CMK (cell line): ENCODE measurements at regions not wholly inside any gene's neighbourhood (a gene's known extent, or its start where the extent isn't known, plus 50 kb on each side); places are given as distances from the start of the nearest gene placed in this dataset.

Experiments
- DNase-seq: peaks from one replicate; pipeline ENCODE4 v3.0.0-alpha.2; 2010; ENCODE audit warnings: low read depth

DNA sequence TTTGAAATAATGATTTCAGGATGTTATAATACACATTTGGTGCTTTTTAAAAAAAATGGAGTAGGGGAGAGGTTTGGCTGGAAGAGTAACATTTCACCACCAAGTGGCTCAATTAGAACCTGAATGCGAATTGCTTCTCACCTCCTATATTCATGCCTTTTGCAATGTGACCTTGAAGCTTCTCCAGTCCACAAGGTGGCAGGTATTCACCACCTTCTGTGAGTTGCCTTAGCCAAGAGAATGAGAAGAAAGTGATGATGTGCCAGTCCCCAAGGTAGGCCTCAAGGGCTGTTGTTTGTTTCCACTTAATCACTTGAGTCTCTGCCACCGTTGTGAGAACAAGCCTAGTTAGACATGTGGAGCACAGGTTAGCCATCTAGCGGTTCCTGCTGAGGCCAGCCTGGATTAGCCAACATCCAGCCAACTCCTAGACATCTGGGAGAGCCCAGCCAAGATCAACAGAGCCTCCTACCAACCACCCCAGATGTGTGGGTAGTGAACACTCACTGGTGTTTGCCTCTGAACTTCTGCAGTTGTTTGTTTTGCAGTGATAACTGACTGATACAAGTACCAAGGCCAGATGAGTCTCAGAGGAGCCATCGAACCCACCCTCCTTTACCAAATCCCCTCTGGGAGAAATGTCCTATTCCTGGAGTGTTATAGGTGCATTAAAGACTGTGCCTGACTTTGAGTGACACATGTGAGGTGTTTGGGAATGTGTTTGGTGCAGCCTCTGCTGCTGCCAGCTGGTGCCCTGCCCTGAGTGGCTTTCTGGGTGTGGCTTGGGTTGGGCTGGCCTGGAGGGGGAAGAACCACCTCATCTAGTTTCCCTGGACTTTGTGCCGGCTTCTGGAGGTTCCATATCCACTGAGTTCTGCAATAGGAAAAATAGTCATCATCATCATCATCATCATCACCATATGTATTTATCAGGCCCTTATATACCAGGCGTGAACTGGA is 132.5 kb upstream of the RFLNA start:
- DNase-seq: no peak

DNA sequence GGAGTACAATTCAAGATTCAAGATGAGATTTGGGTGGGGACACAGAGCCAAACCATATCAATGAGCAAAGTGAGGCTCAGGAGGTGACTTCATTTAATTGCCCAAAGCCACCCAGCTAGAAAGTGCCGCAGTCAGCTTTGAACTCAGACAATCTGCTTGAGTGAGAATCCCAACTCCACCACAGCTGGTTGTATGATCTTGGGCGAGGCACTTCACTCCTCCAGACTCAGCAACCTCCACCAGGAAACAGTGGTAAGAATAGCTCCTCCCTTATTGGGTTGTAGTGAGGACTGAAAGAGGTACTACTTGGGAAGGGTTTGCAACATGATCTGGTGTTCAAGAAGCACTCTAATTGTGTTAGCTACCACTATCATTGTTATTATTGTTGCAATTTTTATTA is 129.2 kb upstream of the RFLNA start:
- no peak for DNase-seq

DNA sequence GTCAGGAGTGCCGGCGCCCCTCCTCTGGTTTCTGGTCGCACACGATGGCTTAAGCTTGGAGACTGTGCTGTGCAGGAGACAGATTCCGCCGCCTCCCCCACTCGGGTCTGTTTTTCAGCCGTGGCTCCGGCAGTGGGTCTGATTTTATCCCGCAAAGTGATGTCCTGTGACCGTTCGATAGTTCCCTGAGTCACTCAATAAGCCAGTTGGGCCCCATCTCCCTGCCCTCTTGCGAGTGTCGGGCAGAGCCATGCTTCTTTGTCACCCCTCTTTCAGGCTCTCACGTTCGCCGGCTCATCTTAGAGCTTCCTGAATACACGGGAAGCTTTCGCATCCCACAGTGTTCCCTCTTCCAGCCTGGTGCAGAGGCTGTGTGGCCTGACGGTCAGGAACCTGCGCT is 127.8 kb upstream of the RFLNA start:
- DNase-seq: no peak

DNA sequence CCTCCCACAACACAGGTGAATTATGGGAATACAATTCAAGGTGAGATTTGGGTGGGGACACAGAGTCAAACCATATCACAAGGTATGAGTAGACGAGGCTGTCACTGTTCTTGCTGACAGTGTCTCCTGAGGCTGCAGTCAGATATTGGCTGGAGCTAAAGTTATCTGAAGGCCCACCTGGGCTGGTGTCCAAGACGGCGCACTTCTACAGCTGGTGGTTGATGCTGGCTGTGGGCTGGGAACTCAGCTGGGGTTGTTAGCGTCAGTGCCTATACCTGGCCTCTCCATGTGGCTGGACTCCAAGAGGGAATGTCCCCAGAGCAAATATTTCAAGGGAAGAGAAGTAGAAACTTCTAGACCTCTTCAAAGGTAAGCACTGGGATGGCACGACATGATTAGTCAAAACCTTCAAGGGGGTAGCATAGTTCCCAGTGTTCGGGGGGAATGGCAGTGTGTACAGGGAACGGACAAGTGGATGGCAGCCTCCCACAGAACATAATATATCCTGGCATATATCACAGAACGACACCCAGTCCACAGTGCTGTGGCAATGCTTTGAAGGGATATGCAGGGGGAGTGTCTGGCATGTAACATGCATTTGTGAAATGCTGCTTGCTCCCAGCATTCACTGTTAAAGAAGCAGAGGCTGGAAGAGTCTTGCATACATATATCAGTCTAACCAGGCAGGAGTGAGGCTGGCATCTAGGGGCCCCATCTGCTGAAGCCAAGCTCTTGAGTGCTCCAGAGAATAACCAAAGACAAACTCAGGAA is 126.7 kb upstream of the RFLNA start:
- no peak for DNase-seq

DNA sequence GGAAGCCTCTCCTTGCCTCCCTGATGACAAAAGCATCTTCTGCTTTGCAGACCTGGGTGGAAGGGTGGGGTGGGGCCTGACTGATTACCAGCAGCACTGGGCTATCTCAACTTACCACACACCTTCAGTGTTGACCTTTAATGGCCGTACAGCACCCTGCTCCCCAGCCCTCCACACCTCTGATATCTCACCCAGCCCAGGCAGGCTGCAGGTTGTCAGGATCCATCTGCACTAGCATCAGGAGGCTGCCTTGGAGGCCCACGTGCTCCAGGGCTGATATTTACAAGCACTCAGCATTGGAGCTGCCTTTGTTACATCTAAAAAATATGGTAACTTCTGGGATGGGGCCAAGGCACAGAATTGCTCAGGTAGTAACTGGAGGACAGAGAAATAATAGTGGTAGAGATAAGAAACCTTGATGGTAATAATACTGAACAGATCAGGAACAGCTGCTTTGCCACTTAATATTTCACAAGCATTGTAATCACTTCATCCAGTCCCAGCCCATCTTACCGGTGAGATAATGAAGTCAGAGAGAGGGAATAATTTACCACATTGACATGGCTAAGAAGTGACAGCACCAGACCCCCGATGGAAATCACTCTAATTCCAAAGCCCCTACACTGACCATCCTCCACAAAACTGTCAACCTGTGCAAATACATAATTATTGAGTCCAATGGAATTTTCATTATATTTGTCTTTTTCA is 125.2 kb upstream of the RFLNA start:
- no peak for DNase-seq

DNA sequence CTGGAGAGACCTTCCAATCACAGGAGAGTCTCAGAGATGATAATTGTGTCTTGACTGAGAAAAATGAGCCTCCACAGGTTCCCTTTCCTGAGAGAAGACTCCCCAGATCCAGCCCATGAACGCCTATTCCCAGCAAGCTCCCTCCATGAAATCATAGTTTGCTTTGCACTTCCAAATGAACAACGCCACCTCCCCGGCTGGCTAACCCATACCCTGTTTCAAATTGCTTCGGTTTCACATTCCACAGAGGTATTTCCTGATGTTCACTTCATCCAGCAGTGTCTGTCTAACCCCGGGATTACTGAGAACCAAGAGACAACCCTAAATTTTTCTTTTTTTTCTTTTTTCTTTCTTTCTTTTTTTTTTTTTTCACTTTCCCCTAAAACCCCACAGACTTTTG is 124.1 kb upstream of the RFLNA start:
- DNase-seq: no peak

DNA sequence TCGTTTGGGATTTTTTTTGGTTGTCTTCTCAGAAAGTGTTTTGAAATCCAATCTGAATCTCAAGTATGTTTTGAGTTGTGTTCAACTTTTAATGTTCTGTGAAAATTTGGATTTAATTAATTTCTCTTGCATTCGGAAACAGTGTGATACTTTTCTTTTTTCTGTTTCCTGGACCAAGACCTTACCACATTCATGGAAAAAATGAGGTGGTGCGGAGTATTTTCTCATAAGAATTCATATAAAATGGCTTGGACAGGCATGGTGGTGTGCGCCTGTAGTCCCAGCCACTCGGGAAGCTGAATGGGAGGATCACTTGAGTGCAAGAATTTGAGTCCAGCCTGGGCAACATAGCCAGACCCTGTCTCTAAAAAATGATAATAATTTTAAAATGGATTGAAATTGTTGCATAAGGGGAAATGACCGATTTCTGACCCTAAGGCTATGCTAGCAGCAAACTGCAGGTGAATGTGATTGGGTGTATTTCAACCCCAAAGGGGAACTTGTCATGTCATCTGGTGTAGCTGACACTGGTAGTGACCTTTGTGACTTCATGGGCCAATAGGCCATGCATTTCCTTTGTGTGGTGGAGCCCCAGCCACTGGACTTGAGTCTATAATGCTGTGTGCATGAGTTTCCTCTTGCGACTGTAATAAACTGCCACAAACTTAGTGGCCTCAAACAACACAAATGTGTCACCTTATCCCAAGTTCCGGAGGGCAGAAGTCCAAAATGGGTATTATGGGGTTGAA is 123.5 kb upstream of the RFLNA start:
- DNase-seq: no peak

DNA sequence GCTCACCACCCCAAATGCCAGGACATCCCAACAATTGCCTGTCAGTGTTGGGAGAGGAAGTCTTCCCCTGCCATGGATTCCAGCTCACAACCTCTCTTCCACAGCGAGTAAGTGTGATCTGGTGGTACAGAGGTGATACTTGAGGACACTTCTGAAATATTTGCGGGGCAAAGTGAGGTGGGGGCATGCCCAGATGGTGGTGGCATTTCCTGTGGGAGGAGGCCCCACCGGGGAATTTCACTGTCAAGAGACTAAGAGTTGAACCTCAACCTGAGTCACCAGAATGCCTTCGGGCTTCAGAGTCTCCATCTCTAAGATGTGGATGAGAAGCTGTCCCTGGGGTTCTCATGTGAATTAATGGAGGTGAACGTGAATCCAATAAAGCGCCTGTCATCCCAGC is 122.3 kb upstream of the RFLNA start:
- no peak for DNase-seq

DNA sequence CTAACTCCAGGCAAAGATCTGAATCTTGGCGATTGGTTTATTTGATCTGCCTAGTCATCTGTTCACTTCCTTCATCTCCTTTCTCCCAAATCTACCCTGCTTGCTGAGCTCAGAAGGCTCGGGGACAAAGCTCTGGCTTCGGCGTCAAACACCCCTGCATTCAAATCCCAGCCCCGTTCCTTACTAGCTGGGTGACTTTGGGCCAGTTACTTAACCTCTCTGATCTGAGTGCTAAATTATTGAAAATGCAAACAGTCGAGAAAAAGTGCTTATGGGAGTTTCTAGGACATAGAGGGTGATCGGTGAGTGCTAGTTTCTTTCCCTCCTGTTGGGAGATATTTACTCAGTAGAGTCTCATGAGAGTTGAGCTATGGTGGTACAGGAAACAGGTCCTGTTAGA is 121.2 kb upstream of the RFLNA start:
- no peak for DNase-seq

DNA sequence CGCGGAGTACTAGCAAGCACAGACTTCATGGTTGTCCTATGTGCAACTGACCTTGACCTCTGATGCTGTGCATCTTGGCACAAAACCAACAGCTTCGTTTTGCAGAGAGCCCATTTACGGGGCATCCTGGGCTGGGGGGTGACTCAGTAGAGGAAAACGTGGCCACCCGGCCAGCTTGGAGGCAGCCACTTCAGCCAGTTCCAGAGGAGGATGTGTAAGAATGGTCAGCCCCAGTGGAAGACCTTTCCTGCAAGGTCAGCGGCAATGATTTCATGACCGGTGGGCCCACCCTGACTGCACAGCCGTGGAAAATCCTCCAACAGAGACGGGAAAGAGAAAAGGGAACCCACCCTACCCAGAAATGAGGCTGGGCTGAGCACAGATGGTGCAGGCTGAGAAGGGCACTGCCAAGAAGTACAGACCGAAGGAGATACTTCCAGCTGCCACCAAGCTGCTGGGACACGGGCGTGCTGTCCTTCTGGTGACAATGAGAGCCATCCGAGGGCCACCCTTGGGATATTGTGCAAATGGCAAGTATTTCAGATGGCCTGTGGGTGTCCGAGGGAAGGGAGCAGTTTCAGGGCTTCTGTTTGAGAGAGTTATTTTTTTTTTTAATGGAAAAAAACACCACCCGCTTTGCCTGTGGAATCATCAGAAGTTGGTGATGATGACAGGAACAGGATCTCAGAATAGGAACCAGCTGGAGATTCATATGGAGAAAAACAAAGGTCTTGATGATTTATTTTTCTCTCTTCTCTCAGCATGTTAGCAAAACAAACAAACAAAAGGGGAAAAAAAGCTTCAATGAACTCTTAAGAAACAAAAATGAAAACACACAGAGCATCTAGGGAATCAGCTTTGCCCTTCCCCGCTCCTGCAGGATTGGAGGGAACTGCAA is 120.2 kb upstream of the RFLNA start:
- DNase-seq: no peak

DNA sequence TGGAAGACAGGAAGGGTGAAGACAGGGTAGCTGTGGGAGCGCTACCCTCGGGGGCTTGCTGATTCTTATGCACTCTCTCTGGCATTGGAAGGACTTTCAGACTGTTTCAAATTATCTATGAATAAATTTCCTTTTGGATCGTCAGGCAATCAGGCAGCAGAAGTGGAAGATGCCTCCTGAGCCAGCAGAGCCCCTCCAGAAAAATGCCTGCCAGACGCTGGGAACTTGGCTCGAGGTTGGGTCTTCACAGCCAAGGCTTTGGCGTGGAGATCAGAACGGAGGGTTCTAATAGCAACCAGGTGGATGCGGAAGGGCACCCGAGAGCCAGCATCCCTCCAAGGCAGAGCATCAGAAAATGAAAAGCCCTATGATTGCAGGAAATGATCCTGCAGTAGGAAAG is 119.2 kb upstream of the RFLNA start:
- DNase-seq: no peak

DNA sequence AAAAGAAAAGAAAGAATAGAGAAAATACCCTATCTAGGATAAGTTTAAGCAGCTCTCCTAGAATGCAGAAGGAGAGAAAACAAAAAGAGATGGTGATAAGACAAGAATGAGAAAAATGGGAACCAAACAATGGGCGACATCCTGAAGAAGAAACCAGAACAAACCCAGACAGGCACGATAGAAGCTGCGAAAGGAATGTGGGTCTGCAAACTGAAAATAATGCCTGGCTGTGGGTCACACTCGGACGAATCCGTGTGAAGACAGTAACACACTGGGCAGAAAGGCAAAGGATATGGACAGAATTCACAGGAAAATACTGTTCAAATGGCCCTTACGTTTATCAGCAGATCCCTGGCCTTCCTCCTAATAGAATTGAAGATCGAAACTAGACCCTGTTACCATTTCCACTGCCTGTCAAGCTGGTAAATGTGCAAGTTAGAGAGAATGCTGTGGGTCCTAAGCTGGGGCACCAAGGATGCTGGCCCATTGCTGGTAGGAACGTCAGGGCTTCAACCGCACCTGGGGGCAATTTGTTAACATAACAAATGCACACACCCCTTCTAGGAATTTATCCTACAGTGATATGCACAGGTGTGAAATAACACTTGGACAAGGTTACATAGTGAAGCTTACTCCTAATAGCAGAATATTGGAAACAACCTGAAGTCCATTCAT is 117.5 kb upstream of the RFLNA start:
- no peak for DNase-seq

DNA sequence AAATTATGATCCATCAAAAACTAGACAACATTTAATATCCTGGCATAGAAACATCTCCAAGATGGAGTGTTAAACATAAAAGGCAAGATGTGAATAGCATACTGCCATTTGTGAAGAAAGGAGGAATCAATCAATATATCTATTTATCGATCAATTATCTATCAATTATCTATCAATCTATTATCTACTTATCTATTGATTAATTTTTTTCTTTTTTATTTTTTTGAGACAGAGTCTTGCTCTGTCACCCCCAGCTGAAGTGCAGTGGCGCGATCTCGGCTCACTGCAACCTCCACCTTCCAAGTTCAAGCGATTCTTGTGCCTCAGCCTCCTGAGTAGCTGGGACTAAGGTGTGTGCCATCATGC is 117.0 kb upstream of the RFLNA start:
- no peak for DNase-seq

DNA sequence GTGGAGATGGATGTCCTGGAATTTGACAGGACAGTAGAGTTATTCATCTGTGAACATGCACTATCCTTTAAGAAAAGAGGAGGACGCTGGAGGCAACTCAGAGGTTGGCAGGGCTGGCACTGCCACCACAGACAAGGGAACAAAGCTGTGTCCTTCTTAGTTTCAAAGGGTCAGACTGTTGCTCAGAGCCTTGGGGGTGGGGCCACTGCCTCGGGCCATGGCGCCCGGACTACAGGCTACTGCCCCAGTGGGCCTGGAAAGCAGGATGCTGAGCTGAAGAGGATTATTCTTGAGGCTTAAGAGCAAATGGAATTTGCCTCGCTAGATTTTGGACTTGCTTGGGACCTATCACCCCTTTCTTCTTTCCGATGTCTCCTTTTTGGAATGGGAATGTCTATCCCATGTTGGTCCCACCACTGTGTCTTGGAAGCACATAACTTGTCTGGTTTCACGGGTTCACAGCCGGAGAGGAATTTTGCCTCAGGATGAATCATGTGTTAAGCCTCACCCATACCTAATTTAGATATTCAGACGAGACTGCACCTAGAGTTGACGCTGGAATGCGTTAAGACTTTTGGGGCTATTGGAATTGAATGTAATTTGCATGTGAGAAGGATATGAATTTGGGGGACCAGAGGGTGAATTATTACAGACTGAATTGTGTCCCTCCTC is 114.8 kb upstream of the RFLNA start:
- DNase-seq: no peak

DNA sequence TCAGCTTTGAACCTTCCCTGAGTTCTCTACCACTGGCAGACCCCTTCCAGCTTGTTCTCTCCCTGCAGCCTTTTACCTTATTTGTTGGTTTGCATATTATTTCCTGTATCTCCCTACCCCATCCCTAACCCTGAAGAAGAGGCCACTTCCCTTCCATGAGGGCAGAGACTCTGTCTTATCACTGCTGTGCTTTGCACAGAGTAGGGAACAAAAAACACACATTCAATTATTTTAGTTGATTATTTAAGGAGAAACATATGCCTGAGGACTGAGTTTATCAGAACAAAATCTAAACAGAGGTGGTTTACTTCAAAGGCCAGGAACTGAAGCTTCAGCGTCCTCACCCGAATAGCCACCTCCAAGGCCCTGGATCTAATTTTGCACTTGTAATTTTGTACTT is 111.7 kb upstream of the RFLNA start:
- DNase-seq: no peak

DNA sequence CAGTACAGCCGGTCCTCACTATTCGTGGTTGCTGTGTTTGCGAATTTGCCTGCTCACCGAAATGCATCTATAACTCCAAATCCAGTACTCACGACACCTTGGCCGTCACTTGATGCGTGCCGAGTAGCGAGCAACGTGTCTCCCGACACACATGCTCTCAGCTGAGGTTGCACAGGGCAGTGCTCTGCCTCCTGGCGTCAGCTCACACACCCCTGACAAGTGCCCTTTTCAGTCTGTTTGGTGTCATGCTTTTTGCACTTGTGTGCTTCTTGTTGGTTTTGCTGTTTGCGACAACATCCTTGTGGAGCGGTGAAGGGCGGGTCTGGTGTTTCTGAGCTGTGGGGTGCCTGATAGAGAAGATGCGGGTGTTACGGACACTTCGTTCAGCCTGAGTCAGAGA is 110.4 kb upstream of the RFLNA start:
- DNase-seq: no peak

DNA sequence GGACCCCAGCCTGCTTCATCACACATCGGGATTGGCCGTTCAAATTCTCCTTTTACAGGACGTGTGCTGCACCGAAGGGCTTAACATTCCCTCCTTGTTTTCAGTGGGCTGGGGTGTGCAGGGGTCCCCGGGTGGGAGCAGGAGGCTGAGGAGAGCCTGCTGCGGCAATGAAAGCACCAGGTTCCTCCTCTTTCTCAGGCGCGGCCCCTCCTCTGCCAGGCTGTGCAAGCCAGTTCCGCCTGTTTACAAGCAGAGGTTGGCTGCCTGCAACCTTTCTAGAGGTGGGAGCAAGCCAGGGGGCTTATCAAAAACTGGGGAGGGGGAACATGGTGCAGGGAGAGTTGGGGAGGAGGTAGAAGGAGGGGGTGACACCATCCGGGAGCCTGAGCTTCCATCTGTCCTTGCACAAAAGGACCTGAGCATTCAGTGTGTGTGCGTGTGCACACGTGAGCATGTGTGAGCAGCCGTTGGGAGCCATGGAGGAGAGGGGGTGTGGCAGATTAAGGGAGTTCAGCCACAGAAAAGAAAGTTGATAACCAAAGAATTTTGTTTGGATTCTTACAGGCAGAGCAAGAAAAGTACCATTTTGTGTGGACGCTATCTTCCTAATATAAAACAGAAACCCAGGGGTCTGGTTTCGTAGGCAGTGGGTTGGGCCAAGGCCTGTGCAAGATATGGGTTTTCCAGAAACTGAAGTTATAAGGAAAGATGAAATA is 108.8 kb upstream of the RFLNA start:
- DNase-seq: no peak

DNA sequence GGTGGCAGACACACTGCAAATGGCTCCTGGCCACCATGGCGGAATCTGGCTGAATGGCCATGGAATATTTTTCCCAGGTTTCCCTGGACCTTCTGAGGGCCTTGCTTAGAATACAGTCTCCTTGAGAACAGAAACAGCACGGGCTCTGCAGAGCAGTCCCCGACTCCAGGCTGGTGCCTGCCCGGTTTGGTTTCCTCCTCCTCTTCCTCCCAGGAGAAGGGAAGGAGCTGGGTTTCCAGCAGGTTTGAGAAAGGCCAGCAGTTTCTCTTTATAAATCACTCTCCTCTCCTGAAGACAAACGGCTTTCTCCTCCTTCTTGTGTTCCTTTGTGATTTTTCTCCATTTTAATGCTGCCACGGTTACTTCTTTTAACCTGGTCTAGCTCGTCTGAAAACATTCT is 106.8 kb upstream of the RFLNA start:
- DNase-seq: no peak
